ENCODE measurements at regions not wholly inside any gene's neighbourhood (a gene's known extent, or its start where the extent isn't known, plus 50 kb on each side); places are given as distances from the start of the nearest gene placed in this dataset.
"Not testable (repeated sequence)": the region's sequence is repeated elsewhere in the genome, so short reads cannot be mapped to it uniquely, and the experiment has no call there.

GRCh38 chr2:133885847-133886246 is 317.6 kb upstream of the NCKAP5 start:
- DNase-seq (ENCODE audit: low spot score), result no peak

DNA sequence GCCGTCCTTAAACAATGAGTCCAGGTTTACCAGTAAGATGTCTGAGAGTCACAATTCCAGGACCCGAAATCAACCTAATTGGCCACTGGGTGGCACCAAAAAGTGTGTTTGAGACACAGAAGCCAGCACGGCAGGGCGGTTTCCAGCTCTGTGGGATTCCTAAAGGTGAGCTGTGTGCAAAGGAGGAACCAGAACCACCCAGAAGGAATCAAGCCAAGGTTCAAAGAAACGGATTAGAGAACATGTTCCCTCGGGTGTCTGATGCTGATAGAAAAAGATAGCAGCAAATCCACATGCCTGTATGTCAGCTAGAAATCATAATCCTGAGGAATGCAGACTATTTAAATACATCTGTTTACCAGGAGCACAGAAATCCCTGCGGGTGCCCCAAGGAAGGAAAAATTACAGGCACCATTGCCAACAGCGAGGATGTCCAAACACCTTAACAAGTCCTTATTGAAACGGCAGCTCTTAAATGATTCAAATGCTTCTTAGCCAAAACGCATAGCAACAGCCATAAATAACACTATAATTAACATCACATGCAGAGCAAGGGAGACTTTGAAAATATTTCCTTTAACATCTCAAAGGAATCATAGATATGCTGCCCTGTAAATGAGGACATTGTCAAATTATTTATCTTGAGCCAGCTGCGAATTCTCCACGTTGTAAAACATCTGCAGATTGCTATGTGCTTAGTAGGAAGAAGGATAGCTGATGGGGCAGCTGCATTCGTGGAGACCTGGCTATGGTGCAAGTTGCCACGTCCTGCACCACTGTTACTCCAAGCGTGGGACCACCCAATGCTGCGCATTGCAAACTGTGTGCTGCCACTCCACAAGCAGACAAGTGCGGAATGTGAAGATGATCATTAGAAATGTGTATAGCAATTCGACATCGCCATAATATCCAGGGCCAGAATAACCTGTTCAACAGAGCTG is 318.7 kb upstream of the NCKAP5 start:
- DNase-seq (ENCODE audit: low spot score), result peak; percentile 80

DNA sequence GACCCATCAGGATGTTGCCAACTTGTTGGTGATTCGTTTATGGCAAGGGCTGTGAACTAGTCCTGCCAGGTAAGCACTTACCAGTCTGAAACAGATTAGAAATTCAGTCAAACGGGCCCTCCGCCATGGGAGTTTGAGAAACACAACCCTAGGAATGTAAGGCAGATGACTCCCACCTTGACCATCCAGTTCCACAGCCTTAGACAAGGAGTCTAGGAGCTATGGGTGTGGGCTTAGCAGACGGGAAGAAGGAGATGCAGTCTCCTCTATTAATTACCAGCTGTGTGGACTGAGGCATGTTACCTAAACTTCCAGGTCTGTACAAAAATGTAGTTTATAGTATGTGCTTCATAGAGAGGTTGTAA is 319.4 kb upstream of the NCKAP5 start:
- DNase-seq (ENCODE audit: low spot score), result no peak

DNA sequence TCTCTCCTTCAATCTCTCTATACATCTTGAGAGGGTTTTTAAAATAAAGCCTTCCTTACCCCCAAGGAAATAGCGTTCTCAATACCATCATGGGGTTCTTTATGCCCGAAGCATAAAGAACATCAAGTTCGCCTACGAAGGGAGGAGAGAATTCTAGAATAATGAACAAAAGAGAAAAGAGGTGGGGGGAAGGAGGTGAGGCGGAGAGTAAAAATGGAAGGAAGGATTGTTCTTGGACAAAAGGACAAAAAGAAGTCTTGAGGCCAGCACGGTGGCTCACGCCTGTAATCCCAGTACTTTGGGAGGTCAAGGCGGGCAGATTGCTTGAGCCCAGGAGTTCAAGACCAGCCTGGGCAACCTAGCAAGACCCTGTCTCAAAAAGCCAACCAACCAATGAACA is 319.8 kb upstream of the NCKAP5 start:
- DNase-seq (ENCODE audit: low spot score), result no peak

DNA sequence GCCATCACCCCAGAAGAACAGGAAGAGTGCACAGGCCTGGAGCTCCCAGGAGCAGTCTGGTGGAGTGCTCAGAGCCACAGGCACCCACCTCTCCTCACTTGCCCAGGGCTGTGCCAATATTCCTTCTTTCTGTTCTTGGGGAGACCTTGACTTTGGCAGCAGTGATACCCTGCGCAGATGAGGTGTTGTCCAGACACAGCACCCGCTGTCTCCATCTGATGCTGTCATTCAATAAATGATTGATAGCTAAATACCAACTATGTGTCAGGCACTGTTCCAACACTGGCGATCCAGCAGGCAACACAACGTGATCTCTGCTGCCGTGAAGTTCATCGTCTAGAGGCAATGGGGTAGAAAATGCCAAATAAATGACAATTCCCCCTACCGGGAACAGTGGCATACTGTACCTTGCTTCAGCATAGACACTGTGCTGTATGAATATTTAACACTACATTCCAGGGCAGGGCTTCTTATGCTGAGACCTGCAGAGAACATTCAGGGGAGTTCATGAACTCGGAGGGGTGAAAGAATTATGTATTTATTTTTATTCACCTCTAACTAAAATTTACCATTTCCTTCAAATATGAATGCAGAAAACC is 320.5 kb upstream of the NCKAP5 start:
- DNase-seq (ENCODE audit: low spot score), result no peak

DNA sequence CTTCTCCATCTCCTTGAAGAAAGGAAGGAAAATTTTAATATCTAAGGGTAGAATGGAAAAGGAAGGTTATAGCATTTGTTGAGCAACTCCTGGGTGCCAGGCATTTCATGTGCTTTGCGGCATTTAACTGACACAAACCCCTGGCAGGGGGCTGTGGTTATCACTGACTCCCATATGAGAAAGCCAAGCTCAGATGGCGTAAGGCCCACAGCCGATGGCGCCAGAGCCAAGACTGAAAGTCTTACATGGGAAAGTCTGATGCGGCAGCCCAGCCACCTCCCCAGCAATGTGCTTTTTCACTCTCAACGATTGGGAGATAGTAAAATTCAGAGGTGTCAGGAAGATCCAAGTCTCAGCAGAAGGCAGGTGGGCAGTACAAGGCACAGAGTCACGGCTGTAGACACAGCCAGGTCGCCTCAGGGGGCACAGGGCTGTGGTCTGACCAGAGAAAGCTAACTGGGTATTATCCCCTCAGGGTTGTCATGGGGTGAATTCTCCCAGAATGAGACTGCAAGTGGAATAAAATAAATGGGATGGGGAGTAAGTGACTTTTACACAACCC is 324.2 kb upstream of the NCKAP5 start:
- no peak for DNase-seq (ENCODE audit: low spot score)

- DNase-seq (ENCODE audit: low spot score), result no peak
Measured at GRCh38 chr2:133894429-133894828, 326.2 kb upstream of the NCKAP5 start.

DNA sequence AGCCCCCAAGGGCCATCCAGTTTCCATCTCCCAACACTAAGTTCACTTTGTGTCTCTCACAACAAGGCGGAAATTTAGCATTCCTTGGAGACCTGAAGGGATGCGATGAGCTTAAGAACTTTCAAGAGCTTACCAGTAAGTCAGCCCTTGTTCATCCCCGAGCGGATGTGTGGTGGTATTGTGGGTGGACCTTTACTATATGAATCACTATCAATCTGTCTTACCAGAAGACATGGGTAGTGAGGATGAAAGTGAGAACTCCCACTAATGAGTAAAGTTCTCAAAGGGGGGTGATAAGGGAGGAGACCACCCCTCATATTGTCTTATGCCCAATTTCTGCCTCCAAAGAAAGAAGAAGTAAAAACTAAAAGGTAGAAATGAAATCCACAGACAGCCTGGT is 329.6 kb upstream of the NCKAP5 start:
- DNase-seq (ENCODE audit: low spot score), result not testable (repeated sequence)

- DNase-seq (ENCODE audit: low spot score), result no peak
Measured at GRCh38 chr2:133900909-133901308, 332.6 kb upstream of the NCKAP5 start.

GRCh38 chr2:133906396-133906795 is 338.1 kb upstream of the NCKAP5 start:
- DNase-seq (ENCODE audit: low spot score), result no peak

DNA sequence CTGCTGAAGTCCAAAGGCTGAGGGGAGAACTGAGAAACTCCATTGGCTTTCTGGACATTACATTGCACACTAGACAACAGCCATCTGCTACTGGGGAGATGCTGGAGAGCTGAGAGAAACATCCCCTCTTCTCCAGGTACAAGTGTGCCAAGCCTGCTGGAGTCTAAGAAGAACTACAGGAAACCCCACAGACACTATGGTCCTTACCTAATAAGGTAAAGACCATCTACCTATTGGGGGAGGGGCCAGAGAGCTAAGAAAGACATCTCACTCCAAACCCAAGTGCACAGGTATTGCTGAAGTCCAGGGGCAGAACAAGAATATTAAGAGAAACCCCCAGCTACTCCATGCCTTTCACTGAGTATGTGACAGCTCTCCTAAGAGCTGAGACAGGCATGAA is 338.7 kb upstream of the NCKAP5 start:
- no peak for DNase-seq (ENCODE audit: low spot score)

- no peak for DNase-seq (ENCODE audit: low spot score)
Measured at GRCh38 chr2:133908171-133908570, 339.9 kb upstream of the NCKAP5 start.

- DNase-seq (ENCODE audit: low spot score), result no peak
Measured at GRCh38 chr2:133918141-133918540, 335.7 kb upstream of the MGAT5 start.

GRCh38 chr2:133919285-133919684 is 334.6 kb upstream of the MGAT5 start:
- DNase-seq (ENCODE audit: low spot score), result no peak

GRCh38 chr2:133927894-133928293 is 326.0 kb upstream of the MGAT5 start:
- no peak for DNase-seq (ENCODE audit: low spot score)

DNA sequence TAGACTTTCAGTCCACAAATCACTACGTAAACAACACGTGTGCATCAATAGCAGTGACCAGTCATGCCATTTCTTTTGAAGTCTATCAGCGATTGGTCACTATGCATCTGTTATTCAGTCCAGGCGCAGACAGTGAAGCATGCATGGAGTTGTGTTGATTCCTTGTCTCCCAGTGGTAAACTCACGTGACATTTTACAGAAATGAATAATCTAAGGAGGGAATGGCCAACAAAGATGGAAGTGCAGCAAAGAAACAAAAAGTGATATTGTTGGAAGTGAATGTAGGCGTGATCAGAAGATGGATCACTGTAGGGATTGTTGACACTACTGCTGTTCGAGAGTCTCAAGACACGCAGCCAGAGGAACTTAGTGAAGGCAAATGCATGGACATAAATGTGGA is 317.8 kb upstream of the MGAT5 start:
- DNase-seq (ENCODE audit: low spot score), result no peak

DNA sequence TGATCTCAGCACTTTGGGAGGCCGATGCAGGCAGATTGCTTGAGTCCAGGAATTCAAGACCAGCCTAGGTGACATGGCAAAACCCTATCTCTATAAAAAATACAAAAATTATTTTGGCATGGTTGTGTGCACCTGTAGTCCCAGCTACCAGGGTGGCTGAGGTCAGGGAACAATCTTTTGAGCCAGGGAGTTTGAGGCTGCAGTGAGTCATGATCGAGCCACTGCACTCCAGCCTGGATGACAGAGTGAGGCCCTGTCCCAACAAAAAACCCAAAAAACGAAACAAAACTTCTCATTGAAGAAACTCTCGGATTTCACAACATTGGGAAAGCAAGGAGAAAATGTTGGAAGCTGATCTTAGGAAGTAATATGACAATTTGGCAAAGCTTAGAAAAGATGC is 317.3 kb upstream of the MGAT5 start:
- DNase-seq (ENCODE audit: low spot score), result no peak

DNA sequence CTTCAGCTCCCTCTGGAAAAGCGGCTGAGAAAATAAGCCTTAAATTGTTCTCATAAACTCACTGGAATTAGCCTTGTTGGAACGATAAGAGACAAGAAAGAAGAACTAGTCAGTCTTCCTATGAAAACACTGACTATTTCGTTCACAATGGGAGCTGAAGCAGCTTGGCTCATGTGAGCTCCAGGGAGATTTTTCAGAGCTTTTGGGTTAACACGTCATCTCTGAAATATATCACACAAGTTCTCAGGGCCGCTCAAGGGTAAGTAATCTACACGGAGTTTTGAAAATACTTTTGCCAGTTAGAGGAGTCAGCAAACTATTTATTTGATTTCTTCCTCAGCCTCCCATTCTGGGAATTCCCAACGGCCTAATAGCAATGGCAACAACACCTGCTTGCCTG is 316.2 kb upstream of the MGAT5 start:
- peak; percentile 5 for DNase-seq (ENCODE audit: low spot score)

- no peak for DNase-seq (ENCODE audit: low spot score)
Measured at GRCh38 chr2:133940134-133940533, 313.7 kb upstream of the MGAT5 start.

DNA sequence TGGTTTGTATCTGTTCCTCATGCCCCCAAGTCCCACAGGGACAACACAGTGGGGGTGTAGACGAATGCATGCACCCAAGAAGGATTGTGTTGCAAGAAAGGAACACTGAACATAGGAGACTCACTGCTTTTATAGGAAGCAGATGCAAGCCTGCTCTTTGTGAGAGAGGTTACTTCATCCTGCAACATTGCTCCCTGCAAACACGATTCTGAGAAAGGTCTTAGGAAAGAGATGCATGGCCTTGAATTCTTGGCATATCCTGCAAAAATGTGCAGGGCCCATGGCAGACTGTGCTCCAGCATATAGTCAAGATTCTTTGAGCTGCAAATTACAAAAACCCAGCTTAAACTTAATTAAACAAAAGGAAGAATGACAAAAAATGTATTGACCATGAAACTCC is 312.2 kb upstream of the MGAT5 start:
- DNase-seq (ENCODE audit: low spot score), result no peak

GRCh38 chr2:133942398-133942797 is 311.5 kb upstream of the MGAT5 start:
- no peak for DNase-seq (ENCODE audit: low spot score)

GRCh38 chr2:133943108-133943507 is 310.8 kb upstream of the MGAT5 start:
- no peak for DNase-seq (ENCODE audit: low spot score)

DNA sequence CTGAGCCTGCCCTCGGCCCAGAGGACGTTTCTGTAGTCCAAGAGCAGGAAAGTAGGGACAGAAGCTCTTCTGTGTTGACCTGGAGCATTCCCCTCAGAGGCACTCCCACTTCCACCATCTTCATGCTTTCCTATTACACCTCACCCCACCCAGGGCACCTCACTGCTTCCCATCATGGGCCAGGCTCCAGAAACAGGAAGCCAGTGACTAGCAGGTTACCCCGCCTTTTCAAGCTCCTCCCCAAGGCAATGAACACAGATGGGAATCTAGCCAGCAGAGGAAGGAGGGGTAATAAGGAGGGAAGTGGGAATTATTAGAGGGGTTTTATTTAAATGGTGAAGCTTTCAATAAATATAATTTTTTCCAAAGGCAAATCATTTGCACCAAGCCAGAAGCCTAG is 308.8 kb upstream of the MGAT5 start:
- DNase-seq (ENCODE audit: low spot score), result no peak

Data from GM03348 (cell line).